Mesothelial cell of epicardium (in vitro differentiated cells): ENCODE measurements at regions not wholly inside any gene's neighbourhood (a gene's known extent, or its start where the extent isn't known, plus 50 kb on each side); places are given as distances from the start of the nearest gene placed in this dataset.

Experiments
- DNase-seq, 2 experiments: peaks; one replicate each; pipeline ENCODE4 v3.0.0; 2021; ENCODE audit warnings: low spot score in 2 of 2; ENCODE audit not compliant: unreplicated experiment in 2 of 2
- H3K27ac Mint-ChIP-seq: 2 replicates; pipeline ENCODE4 v1.8.0; 2021; ENCODE audit warnings: mixed read lengths
- H3K27me3 Mint-ChIP-seq: 2 replicates; pipeline ENCODE4 v1.8.0; 2021; ENCODE audit warnings: low read depth, mixed read lengths
- H3K36me3 Mint-ChIP-seq: 2 replicates; pipeline ENCODE4 v1.8.0; 2021; ENCODE audit warnings: mixed read lengths
- H3K4me1 Mint-ChIP-seq: 2 replicates; pipeline ENCODE4 v1.8.0; 2021; ENCODE audit warnings: mixed read lengths
- H3K4me3 Mint-ChIP-seq: 2 replicates; pipeline ENCODE4 v1.8.0; 2021; ENCODE audit warnings: mild to moderate bottlenecking, moderate library complexity, mixed read lengths
- H3K9me3 Mint-ChIP-seq: 2 replicates; pipeline ENCODE4 v1.8.0; 2021; ENCODE audit warnings: mixed read lengths
- CTCF ChIP-seq: fragments of 200-600 bp; sonication (generic); IDR thresholded peaks from one replicate; pipeline ENCODE4 v1.5.0; 2021; ENCODE audit warnings: antibody characterized with exemption; ENCODE audit not compliant: unreplicated experiment

GRCh38 chr10:2920168-2920567 is 147.2 kb upstream of the PFKP start:
- DNase-seq = no peak
- Mint-ChIP-seq H3K4me3 (no peak overlapping the region), H3K4me1 (no peaks in the 10 kb centered on the region), H3K27me3 (peaks cover 58% of the 10 kb centered on the region), H3K9me3 (no peaks in the 10 kb centered on the region), H3K27ac (no peak overlapping the region), H3K36me3 (no peaks in the 10 kb centered on the region)
- TF ChIP-seq CTCF = no peak

GRCh38 chr10:2919016-2919415 is 148.3 kb upstream of the PFKP start:
- Mint-ChIP-seq H3K9me3 (no peaks in the 10 kb centered on the region), H3K27ac (no peak overlapping the region), H3K36me3 (no peaks in the 10 kb centered on the region), H3K4me1 (no peaks in the 10 kb centered on the region), H3K4me3 (no peak overlapping the region), H3K27me3 (peaks cover 55% of the 10 kb centered on the region)
- DNase-seq = no peak
- TF ChIP-seq CTCF = no peak

- no peak for DNase-seq
- Mint-ChIP-seq H3K9me3 (no peaks in the 10 kb centered on the region), H3K27ac (no peak overlapping the region), H3K36me3 (no peaks in the 10 kb centered on the region), H3K4me1 (no peaks in the 10 kb centered on the region), H3K27me3 (peaks cover 52% of the 10 kb centered on the region), H3K4me3 (no peak overlapping the region)
- no peak for TF ChIP-seq CTCF
These were observed 148.9 kb upstream of the PFKP start for GRCh38 chr10:2918489-2918888.

- Mint-ChIP-seq H3K27me3 (peaks cover 47% of the 10 kb centered on the region), H3K36me3 (no peaks in the 10 kb centered on the region), H3K4me3 (no peak overlapping the region), H3K9me3 (no peaks in the 10 kb centered on the region), H3K27ac (no peak overlapping the region), H3K4me1 (no peaks in the 10 kb centered on the region)
- no peak for DNase-seq
- TF ChIP-seq CTCF = no peak
These were observed 149.4 kb upstream of the PFKP start for GRCh38 chr10:2917926-2918325.

DNA sequence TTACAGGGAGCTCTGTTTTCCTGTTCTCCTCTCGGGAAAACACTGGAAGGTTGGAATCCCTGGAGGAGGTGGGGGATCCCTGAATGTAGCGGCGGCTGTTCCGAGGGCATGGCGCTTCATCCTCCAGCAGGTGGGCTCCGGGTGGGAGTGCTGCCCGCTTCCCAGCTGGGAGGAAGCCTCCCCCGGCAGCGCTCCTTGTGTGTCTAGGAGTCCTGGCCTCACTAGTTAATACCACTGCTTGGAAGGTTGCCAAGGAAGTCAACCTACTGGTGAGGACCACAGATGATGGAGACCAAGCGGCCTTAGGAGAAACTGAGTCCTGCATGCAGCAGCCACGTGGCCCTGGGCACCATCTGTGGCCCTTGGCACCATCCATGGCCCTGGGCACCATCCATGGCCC is 151.9 kb upstream of the PFKP start:
- no peak overlapping the region for H3K27ac Mint-ChIP-seq
- H3K9me3 Mint-ChIP-seq = no peaks in the 10 kb centered on the region
- H3K36me3 Mint-ChIP-seq = no peaks in the 10 kb centered on the region
- DNase-seq = no peak
- H3K4me1 Mint-ChIP-seq = no peaks in the 10 kb centered on the region
- H3K27me3 Mint-ChIP-seq = peaks cover 38% of the 10 kb centered on the region
- no peak overlapping the region for H3K4me3 Mint-ChIP-seq
- TF ChIP-seq CTCF = no peak

- H3K27ac Mint-ChIP-seq = no peak overlapping the region
- H3K4me1 Mint-ChIP-seq = no peaks in the 10 kb centered on the region
- peaks cover 32% of the 10 kb centered on the region for H3K27me3 Mint-ChIP-seq
- no peak for DNase-seq
- no peaks in the 10 kb centered on the region for H3K36me3 Mint-ChIP-seq
- H3K4me3 Mint-ChIP-seq = no peak overlapping the region
- no peak for TF ChIP-seq CTCF
- H3K9me3 Mint-ChIP-seq = no peaks in the 10 kb centered on the region
These were observed 152.6 kb upstream of the PFKP start for GRCh38 chr10:2914741-2915140.
